ENCODE measurements at regions not wholly inside any gene's neighbourhood (a gene's known extent, or its start where the extent isn't known, plus 50 kb on each side); places are given as distances from the start of the nearest gene placed in this dataset.

DNA sequence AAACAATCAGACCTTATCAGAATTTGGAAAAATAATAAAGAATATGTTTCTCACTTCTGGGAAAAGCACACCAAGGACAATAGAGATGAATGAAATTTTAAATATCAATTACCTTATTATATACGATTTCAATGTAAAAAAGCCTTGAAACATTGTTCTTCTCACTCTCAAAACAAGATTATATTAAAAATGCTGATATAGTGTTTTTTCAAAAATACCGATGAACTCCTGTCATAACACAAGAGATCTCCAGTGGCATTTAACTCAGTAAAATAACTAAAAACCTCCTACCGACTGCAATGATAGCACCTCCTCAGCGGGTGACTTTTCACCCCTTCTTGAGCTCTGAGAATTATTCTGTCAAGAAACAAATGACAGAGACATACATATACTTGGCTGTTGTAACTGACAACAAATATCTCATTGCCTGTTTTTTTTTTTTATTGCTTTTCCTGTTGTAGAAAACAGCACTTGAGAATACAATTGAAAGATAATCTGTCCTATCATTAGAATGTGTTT is 1237.3 kb downstream of the C4orf33 start:
- Histone ChIP-seq H3K36me3 (ENCODE audit: control insufficient read depth, insufficient read depth, low read length) (no peaks in the 10 kb centered on the region), H3K4me3 (ENCODE audit: low read depth, low read length) (no peak overlapping the region), H3K27me3 (ENCODE audit: control insufficient read depth, insufficient read depth, low read length) (no peaks in the 10 kb centered on the region)
- TF ChIP-seq, protein P1, sequence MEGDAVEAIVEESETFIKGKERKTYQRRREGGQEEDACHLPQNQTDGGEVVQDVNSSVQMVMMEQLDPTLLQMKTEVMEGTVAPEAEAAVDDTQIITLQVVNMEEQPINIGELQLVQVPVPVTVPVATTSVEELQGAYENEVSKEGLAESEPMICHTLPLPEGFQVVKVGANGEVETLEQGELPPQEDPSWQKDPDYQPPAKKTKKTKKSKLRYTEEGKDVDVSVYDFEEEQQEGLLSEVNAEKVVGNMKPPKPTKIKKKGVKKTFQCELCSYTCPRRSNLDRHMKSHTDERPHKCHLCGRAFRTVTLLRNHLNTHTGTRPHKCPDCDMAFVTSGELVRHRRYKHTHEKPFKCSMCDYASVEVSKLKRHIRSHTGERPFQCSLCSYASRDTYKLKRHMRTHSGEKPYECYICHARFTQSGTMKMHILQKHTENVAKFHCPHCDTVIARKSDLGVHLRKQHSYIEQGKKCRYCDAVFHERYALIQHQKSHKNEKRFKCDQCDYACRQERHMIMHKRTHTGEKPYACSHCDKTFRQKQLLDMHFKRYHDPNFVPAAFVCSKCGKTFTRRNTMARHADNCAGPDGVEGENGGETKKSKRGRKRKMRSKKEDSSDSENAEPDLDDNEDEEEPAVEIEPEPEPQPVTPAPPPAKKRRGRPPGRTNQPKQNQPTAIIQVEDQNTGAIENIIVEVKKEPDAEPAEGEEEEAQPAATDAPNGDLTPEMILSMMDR (IDR thresholded peaks at IDR 0.05; ENCODE audit: insufficient read depth, low read length, poor library complexity, severe bottlenecking), result no peak
- no peak for DNase-seq (ENCODE audit: low read depth)

DNA sequence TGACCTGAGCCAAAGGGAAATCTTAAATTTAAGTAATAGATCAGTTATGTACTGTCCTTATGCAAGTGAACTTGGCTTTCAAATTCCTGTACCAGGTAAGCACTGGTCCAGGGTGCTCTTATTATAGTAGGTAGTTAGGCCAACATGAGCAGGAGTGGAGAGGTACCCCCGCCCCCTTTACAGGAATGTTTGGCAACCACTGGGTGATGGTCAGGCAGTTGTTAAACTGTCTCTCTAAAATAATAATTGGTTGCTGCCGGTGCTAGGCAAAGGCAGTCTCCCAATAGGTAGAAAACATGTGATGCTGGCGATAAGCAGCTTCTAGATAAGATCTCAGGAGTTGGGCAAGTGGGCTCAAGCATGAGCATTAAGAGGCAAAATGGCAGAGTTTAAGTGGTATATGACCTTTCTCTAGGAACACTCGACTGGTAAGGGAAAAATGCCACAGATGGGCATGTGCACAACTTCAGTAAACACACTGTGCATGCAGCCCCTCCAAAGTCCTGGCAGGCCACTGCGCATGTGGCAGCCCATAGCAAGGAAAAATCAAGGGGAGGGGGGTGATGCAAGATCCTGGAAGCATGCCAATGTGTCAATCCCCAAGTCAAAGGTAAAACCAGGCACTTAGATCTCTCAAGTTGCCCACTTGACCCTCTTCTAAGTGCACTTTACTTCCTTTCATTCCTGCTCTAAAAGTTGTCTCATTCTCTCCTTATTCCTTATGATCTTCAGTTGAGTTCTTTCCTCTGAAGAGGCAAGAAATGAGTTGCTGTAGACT is 1239.7 kb downstream of the C4orf33 start:
- Histone ChIP-seq H3K4me3 (ENCODE audit: low read depth, low read length) (no peak overlapping the region), H3K36me3 (ENCODE audit: control insufficient read depth, insufficient read depth, low read length) (no peaks in the 10 kb centered on the region), H3K27me3 (ENCODE audit: control insufficient read depth, insufficient read depth, low read length) (no peaks in the 10 kb centered on the region)
- TF ChIP-seq, protein P1 (IDR thresholded peaks at IDR 0.05; ENCODE audit: insufficient read depth, low read length, poor library complexity, severe bottlenecking), result no peak
- DNase-seq (ENCODE audit: low read depth), result no peak

DNA sequence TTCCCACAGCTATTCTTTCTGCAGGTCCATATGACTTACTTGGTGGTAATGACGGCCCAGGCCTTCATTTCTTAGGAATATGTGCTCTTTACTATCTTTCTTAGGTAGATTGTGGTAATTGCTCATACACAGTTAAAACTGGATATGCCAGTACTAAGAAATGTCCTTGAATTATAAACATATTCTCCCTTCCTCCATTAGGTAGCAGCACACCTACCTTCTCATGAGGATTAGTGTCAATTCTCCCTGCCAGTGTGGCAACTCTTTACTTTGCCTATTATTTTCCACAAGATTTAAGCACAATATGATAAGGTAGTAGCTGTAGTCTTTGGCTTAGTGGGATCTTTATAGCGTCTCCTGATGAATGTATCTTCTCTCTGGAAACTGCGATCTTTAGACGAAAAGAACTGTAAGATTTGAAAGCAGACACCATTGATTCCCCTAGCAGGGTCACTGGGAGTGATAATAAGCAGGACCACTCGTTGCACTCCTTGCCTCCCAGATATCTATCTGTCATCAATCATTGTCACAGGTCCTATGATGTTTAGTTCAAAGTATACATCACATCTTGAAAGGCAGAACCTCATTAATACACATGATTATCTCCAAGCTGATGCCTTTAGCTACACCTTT is 1240.7 kb downstream of the C4orf33 start:
- H3K36me3 ChIP-seq (ENCODE audit: control insufficient read depth, insufficient read depth, low read length), result no peaks in the 10 kb centered on the region
- no peaks in the 10 kb centered on the region for H3K27me3 ChIP-seq (ENCODE audit: control insufficient read depth, insufficient read depth, low read length)
- DNase-seq (ENCODE audit: low read depth), result no peak
- no peak overlapping the region for H3K4me3 ChIP-seq (ENCODE audit: low read depth, low read length)
- TF ChIP-seq, protein P1 (IDR thresholded peaks at IDR 0.05; ENCODE audit: insufficient read depth, low read length, poor library complexity, severe bottlenecking), result peak; percentile 68

DNA sequence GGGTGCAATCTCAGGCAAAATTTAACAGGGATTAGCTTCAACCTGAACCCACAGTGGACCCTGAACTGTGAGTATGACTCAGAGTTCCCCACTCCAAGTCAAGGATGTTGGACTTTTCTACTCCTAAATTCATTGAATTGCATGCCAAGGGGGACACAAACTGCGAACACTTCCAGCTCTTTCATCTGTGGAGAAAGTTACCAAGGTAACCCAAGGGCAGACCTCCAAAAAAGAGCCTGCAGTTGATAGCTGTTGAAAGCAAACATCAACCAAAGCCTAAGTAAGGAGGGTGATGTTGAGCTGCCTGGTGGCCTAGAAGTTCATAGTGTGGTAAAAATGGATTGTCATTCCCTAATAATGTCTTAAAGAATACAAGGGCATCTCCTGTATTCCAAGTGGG is 1242.9 kb downstream of the C4orf33 start:
- H3K4me3 ChIP-seq (ENCODE audit: low read depth, low read length), result no peak overlapping the region
- no peaks in the 10 kb centered on the region for H3K36me3 ChIP-seq (ENCODE audit: control insufficient read depth, insufficient read depth, low read length)
- H3K27me3 ChIP-seq (ENCODE audit: control insufficient read depth, insufficient read depth, low read length), result no peaks in the 10 kb centered on the region
- no peak for DNase-seq (ENCODE audit: low read depth)
- TF ChIP-seq, protein P1 (IDR thresholded peaks at IDR 0.05; ENCODE audit: insufficient read depth, low read length, poor library complexity, severe bottlenecking), result no peak

DNA sequence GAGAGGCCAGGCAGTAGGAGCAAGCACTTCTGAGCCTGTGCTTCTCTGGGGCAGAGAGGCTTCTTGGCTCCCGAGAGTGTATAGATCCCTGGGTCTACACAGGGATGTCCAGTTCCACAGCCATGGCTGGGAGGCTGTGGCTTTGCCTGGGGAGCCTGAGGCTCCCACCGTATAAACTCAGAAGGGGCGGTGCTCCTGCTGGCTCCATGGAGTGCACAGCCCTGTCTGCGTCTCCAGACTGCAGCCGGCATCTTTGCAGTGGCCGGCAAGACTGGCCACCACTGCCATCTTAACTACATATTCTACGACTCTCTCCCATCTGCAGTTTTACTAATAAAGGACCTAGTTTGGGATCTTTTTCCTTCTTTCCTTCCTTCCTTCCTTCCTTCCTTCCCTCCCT is 1253.8 kb downstream of the C4orf33 start:
- DNase-seq (ENCODE audit: low read depth), result no peak
- H3K36me3 ChIP-seq (ENCODE audit: control insufficient read depth, insufficient read depth, low read length), result no peaks in the 10 kb centered on the region
- TF ChIP-seq, protein P1 (IDR thresholded peaks at IDR 0.05; ENCODE audit: insufficient read depth, low read length, poor library complexity, severe bottlenecking), result no peak
- no peaks in the 10 kb centered on the region for H3K27me3 ChIP-seq (ENCODE audit: control insufficient read depth, insufficient read depth, low read length)
- no peak overlapping the region for H3K4me3 ChIP-seq (ENCODE audit: low read depth, low read length)
